GM18868 (cell line): ENCODE measurements at regions not wholly inside any gene's neighbourhood (a gene's known extent, or its start where the extent isn't known, plus 50 kb on each side); places are given as distances from the start of the nearest gene placed in this dataset.

ENCODE experiments used
- ATAC-seq: cut with Tn5 transposase; IDR thresholded peaks from one replicate; pipeline ENCODE4 v1.9.1; 2021; ENCODE audit warnings: mild to moderate bottlenecking, moderate library complexity; ENCODE audit not compliant: unreplicated experiment

GRCh38 chr5:133746834-133747233, 134.5 kb upstream of the FSTL4 start:
- ATAC-seq: no peak

GRCh38 chr5:133744960-133745308, 132.6 kb upstream of the FSTL4 start:
- no peak for ATAC-seq

GRCh38 chr5:133744051-133744959, 132.0 kb upstream of the FSTL4 start:
- no peak for ATAC-seq

- no peak for ATAC-seq
Measured at GRCh38 chr5:133742431-133742988, 130.2 kb upstream of the FSTL4 start.

GRCh38 chr5:133741818-133742355, 129.5 kb upstream of the FSTL4 start:
- no peak for ATAC-seq

GRCh38 chr5:133741396-133741795, 129.1 kb upstream of the FSTL4 start:
- no peak for ATAC-seq

GRCh38 chr5:133739181-133739780, 126.9 kb upstream of the FSTL4 start:
- ATAC-seq: no peak

- ATAC-seq: no peak
Measured at GRCh38 chr5:133738271-133738670, 125.9 kb upstream of the FSTL4 start.

GRCh38 chr5:133736512-133736911, 124.2 kb upstream of the FSTL4 start:
- ATAC-seq: no peak

GRCh38 chr5:133735346-133735745, 123.0 kb upstream of the FSTL4 start:
- ATAC-seq: no peak

GRCh38 chr5:133734916-133735315, 122.6 kb upstream of the FSTL4 start:
- no peak for ATAC-seq

GRCh38 chr5:133732536-133732935, 120.2 kb upstream of the FSTL4 start:
- no peak for ATAC-seq

GRCh38 chr5:133731951-133732350, 119.6 kb upstream of the FSTL4 start:
- ATAC-seq: no peak

- no peak for ATAC-seq
Measured at GRCh38 chr5:133730866-133731265, 118.5 kb upstream of the FSTL4 start.

GRCh38 chr5:133730346-133730745, 118.0 kb upstream of the FSTL4 start:
- no peak for ATAC-seq

- ATAC-seq: no peak
Measured at GRCh38 chr5:133729800-133730199, 117.5 kb upstream of the FSTL4 start.

GRCh38 chr5:133728475-133728874, 116.1 kb upstream of the FSTL4 start:
- no peak for ATAC-seq

- ATAC-seq: no peak
Measured at GRCh38 chr5:133727636-133728035, 115.3 kb upstream of the FSTL4 start.

GRCh38 chr5:133723651-133724366, 111.5 kb upstream of the FSTL4 start:
- no peak for ATAC-seq

- ATAC-seq: no peak
Measured at GRCh38 chr5:133723126-133723525, 110.8 kb upstream of the FSTL4 start.

- no peak for ATAC-seq
Measured at GRCh38 chr5:133721365-133721764, 109.0 kb upstream of the FSTL4 start.
